IMR-90 (cell line): ENCODE measurements at regions not wholly inside any gene's neighbourhood (a gene's known extent, or its start where the extent isn't known, plus 50 kb on each side); places are given as distances from the start of the nearest gene placed in this dataset.

Source experiments
- POLR2A ChIP-seq: IDR thresholded peaks from 2 replicates; pipeline ENCODE4 v1.6.1; 2012; ENCODE audit warnings: mild to moderate bottlenecking, low read depth, low read length
- TF ChIP-seq, protein P1 (sequence below): conservative IDR thresholded peaks from 2 replicates; pipeline ENCODE4 v1.5.1; 2012; ENCODE audit warnings: mild to moderate bottlenecking, low read depth, low read length, improper control_type of control experiment

GRCh38 chr1:222161676-222162075 is 386.2 kb downstream of the HHIPL2 start:
- TF ChIP-seq, protein P1, sequence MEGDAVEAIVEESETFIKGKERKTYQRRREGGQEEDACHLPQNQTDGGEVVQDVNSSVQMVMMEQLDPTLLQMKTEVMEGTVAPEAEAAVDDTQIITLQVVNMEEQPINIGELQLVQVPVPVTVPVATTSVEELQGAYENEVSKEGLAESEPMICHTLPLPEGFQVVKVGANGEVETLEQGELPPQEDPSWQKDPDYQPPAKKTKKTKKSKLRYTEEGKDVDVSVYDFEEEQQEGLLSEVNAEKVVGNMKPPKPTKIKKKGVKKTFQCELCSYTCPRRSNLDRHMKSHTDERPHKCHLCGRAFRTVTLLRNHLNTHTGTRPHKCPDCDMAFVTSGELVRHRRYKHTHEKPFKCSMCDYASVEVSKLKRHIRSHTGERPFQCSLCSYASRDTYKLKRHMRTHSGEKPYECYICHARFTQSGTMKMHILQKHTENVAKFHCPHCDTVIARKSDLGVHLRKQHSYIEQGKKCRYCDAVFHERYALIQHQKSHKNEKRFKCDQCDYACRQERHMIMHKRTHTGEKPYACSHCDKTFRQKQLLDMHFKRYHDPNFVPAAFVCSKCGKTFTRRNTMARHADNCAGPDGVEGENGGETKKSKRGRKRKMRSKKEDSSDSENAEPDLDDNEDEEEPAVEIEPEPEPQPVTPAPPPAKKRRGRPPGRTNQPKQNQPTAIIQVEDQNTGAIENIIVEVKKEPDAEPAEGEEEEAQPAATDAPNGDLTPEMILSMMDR, result no peak
- no peak for TF ChIP-seq POLR2A
